Neutrophil (primary cell): ENCODE measurements at regions not wholly inside any gene's neighbourhood (a gene's known extent, or its start where the extent isn't known, plus 50 kb on each side); places are given as distances from the start of the nearest gene placed in this dataset.
A peak's percentile ranks its signal among the peaks of the same experiment; 100 is the strongest.
"Not testable (repeated sequence)": the region's sequence is repeated elsewhere in the genome, so short reads cannot be mapped to it uniquely, and the experiment has no call there.

Experiments used
- H3K27ac ChIP-seq: fragments of 200-600 bp; sonication (generic); 2 replicates; pipeline ENCODE4 v1.5.1; 2016; ENCODE audit warnings: mild to moderate bottlenecking, moderate library complexity
- H3K27me3 ChIP-seq: fragments of 200-600 bp; sonication (generic); 2 replicates; pipeline ENCODE4 v1.6.0; 2016; ENCODE audit warnings: mild to moderate bottlenecking
- H3K36me3 ChIP-seq: fragments of 200-600 bp; sonication (generic); 2 replicates; pipeline ENCODE4 v1.5.1; 2017
- H3K4me1 ChIP-seq, 2 experiments: fragments of 200-600 bp in 1 of 2; sonication (generic) in 1 of 2; 1 replicate in 1 of 2; 2 replicates in 1 of 2; pipeline versions ENCODE4 v1.5.1 to v1.6.1; 2013 to 2016; ENCODE audit warnings: low read depth in 1 of 2, low read length in 1 of 2, mild to moderate bottlenecking in 1 of 2, moderate library complexity in 1 of 2; ENCODE audit not compliant: control insufficient read depth in 1 of 2, insufficient read depth in 1 of 2
- H3K4me3 ChIP-seq, 2 experiments: fragments of 200-600 bp in 1 of 2; sonication (generic) in 1 of 2; 1 replicate in 1 of 2; 2 replicates in 1 of 2; pipeline ENCODE4 v1.5.1; 2013 to 2016; ENCODE audit warnings: low read depth in 1 of 2, low read length in 1 of 2, mild to moderate bottlenecking in 1 of 2, moderate library complexity in 1 of 2
- H3K9me3 ChIP-seq: fragments of 200-600 bp; sonication (generic); 2 replicates; pipeline ENCODE4 v1.5.1; 2016
- TF ChIP-seq, protein P1 (sequence below): fragments of 200-600 bp; sonication (generic); IDR thresholded peaks from 2 replicates; pipeline ENCODE4 v1.5.1; 2016; ENCODE audit warnings: antibody characterized with exemption

DNA sequence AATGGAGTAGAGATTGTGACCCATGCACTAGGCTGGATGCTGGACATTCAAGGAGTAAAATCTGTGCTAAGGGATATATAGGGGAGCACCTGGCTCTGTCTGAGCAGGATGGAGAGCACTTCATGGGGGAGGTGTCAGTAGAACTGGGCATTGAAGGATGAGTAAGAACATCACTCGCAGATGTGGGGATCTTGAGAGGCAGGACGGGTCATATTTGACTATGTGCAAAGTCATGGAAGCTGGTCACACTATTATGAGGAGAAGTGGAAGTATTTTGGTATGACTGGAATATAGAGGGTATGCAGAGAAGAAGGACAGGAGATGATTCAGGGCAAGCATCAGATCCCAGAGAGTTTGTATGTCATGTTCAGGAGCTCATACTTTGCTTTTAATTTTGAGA, 62.9 kb upstream of the PCDH8 start:
- H3K4me1 ChIP-seq = peaks cover 3 to 9% of the 10 kb centered on the region in 2 experiments
- H3K27ac ChIP-seq = no peak overlapping the region
- no peaks in the 10 kb centered on the region for H3K9me3 ChIP-seq
- TF ChIP-seq, protein P1, sequence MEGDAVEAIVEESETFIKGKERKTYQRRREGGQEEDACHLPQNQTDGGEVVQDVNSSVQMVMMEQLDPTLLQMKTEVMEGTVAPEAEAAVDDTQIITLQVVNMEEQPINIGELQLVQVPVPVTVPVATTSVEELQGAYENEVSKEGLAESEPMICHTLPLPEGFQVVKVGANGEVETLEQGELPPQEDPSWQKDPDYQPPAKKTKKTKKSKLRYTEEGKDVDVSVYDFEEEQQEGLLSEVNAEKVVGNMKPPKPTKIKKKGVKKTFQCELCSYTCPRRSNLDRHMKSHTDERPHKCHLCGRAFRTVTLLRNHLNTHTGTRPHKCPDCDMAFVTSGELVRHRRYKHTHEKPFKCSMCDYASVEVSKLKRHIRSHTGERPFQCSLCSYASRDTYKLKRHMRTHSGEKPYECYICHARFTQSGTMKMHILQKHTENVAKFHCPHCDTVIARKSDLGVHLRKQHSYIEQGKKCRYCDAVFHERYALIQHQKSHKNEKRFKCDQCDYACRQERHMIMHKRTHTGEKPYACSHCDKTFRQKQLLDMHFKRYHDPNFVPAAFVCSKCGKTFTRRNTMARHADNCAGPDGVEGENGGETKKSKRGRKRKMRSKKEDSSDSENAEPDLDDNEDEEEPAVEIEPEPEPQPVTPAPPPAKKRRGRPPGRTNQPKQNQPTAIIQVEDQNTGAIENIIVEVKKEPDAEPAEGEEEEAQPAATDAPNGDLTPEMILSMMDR = no peak
- no peak overlapping the region for H3K4me3 ChIP-seq
- peaks cover 66% of the 10 kb centered on the region for H3K27me3 ChIP-seq
- H3K36me3 ChIP-seq = no peaks in the 10 kb centered on the region

DNA sequence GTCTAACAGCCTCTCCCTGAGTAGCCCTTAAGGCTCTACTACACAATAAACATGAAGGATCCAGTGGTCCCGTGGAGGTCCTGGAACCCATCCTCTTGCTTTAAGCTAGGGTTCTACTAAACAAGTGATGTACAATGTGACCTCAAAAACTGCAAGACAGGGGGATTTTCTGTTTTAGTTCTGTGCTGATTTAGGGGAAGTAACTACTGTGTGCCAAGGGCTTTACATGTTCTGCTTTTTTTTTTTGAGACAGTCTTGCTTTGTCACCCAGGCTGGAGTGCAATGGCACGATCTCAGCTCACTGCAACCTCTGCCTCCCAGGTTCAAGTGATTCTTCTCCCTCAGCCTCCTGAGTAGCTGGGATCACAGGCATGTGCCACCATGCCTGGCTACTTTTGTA, 61.9 kb upstream of the PCDH8 start:
- peak overlapping the region; percentile 55 for H3K27ac ChIP-seq
- H3K4me1 ChIP-seq, H3K9me3 ChIP-seq, H3K36me3 ChIP-seq, H3K4me3 ChIP-seq: not testable (repeated sequence)
- H3K27me3 ChIP-seq = peaks cover 76% of the 10 kb centered on the region

DNA sequence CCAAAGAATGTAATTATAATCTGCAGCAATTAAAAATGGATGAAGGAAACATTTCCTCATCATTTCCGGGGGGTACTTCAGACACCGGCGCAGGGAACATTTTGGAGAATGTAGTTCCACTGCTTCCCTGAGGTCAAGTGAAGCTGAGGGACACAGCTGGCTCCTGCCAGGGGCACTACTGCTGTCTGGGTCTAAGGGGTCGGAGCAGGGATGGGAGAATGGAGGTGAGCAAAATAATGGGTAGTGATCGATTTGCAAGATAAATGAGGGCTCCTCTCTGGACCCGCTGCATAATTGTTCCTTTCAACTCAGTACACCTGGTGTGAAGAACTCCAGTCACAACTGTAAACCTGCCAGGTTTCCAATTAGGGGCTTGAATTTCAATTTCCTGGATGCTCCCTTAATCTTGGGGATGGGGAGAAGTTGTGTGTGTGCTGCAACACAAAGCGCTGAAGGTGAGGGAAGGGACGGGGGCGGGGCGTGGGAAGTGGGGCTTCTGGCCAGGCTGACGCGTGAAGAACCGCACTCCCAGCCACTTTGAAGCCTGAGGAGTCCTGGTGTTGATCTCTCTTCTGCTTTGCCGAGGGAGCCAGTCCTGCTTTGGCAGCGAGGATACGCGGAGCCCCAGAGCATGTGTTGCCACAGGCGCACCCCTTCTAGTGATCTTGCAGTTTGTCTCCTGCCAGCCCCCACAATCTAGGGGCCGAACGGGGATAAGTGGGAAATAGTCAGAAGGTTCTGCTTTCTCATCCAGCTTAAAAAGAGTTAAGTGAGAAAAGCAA, 57.9 kb upstream of the PCDH8 start:
- no peaks in the 10 kb centered on the region for H3K36me3 ChIP-seq
- no peak overlapping the region for H3K4me3 ChIP-seq
- TF ChIP-seq, protein P1 = no peak

DNA sequence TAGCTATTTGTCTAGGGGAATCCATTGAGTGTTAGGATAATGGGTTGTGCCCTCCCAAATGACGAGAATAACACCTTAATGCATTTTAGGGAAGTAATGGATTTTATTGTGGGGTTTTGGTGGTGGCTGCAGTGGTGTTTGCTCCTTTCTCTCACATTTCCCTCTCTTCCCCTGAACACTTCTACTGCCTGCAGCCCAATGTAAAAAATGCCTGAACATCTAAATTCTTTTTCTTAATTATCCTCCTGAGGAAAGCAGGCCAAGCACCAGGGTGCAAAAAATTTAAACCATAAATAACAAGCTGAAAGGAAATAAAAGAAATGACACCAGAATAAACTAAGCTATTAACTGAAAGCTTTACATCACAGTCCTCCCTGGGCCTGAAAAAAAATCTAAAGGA, 57.3 kb upstream of the PCDH8 start:
- Histone ChIP-seq H3K27ac (no peak overlapping the region), H3K4me3 (no peak overlapping the region), H3K36me3 (no peaks in the 10 kb centered on the region), H3K27me3 (peaks cover 59% of the 10 kb centered on the region), H3K4me1 (peaks cover 3 to 8% of the 10 kb centered on the region in 2 experiments), H3K9me3 (no peaks in the 10 kb centered on the region)
- TF ChIP-seq, protein P1 = no peak

More for the DNA sequence above, 57.9 kb upstream of the PCDH8 start:
- Histone ChIP-seq H3K4me1 (peaks cover 3 to 9% of the 10 kb centered on the region in 2 experiments), H3K27me3 (peaks cover 59% of the 10 kb centered on the region), H3K9me3 (no peaks in the 10 kb centered on the region), H3K27ac (no peak overlapping the region)

DNA sequence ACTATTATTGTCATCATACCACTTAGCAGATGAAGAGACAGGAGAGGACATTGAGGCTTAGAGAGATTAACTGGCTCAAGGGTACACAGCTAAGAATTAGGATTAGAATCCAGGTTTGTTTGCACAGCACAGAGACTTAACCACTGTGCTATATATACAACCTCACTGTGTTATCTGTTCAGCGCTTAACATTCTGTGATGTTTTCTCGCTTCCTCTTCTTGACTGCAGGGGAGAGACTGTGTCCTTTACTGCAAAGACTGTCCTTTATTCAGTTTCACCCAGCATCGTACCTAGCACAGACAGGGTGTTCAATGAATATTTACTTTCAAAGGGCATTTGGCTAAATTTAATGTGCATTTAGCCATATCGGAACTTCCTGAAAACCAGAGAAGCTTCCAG, 54.9 kb upstream of the PCDH8 start:
- H3K4me1 ChIP-seq = no peaks in the 10 kb centered on the region
- TF ChIP-seq, protein P1 = no peak
- H3K36me3 ChIP-seq = no peaks in the 10 kb centered on the region
- H3K4me3 ChIP-seq = no peak overlapping the region
- H3K9me3 ChIP-seq = no peaks in the 10 kb centered on the region
- no peak overlapping the region for H3K27ac ChIP-seq
- H3K27me3 ChIP-seq = peaks cover 46% of the 10 kb centered on the region

DNA sequence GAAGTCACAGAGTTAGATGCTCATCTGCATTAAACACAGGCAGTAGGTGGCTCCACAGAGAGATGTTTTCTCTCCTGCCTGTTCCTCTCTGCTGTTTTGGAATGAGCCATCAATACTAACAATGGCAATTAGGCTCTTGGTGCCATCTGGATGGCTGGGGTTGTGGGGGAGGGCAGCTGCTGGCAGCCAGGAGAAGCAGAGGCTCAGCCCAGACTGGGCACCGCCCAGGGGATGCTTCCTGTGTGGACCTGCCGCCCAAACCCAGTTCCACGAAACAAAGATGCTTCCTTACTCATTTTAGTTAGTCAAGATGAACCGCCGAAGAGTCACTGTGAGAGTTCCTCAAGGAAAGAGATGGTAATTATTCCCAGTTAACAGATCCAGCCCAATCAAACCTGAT, 50.8 kb upstream of the PCDH8 start:
- peaks cover 18% of the 10 kb centered on the region for H3K27me3 ChIP-seq
- H3K4me1 ChIP-seq = no peaks in the 10 kb centered on the region
- no peak overlapping the region for H3K27ac ChIP-seq
- TF ChIP-seq, protein P1 = no peak
- H3K4me3 ChIP-seq = no peak overlapping the region
- no peaks in the 10 kb centered on the region for H3K36me3 ChIP-seq
- H3K9me3 ChIP-seq = no peaks in the 10 kb centered on the region
